Natural killer cell (primary cell): ENCODE measurements at regions not wholly inside any gene's neighbourhood (a gene's known extent, or its start where the extent isn't known, plus 50 kb on each side); places are given as distances from the start of the nearest gene placed in this dataset.

ENCODE experiments used
- ATAC-seq, 3 donors: fragments of 150-1000 bp in 2 of 3; fragments of 200-7000 bp in 1 of 3; cut with Tn5 transposase; 1 replicate in 1 of 3; 2 replicates in 2 of 3; pipeline ENCODE4 v1.10.0; 2021; ENCODE audit warnings: mild to moderate bottlenecking in 2 of 3, moderate library complexity in 2 of 3
- DNase-seq, 2 donors: peaks; one replicate each; pipeline versions ENCODE4 v3.0.0 to v3.0.0-alpha.2; 2013 to 2021; ENCODE audit warnings: mixed read lengths in 1 of 2
- H3K27ac ChIP-seq: one replicate; pipeline ENCODE4 v1.5.1; 2013; ENCODE audit warnings: mild to moderate bottlenecking, low read length
- H3K27me3 ChIP-seq: one replicate; pipeline ENCODE4 v1.6.1; 2013; ENCODE audit warnings: low read length; ENCODE audit not compliant: control insufficient read depth, insufficient read depth
- H3K36me3 ChIP-seq: one replicate; pipeline ENCODE4 v1.6.1; 2013; ENCODE audit warnings: low read length; ENCODE audit not compliant: control insufficient read depth, insufficient read depth
- H3K4me1 ChIP-seq: one replicate; pipeline ENCODE4 v1.6.1; 2013; ENCODE audit warnings: low read length; ENCODE audit not compliant: control insufficient read depth, insufficient read depth
- H3K4me3 ChIP-seq: one replicate; pipeline ENCODE4 v1.5.1; 2013; ENCODE audit warnings: low read length
- H3K9me3 ChIP-seq: one replicate; pipeline ENCODE4 v1.6.1; 2013; ENCODE audit warnings: low read length; ENCODE audit not compliant: control insufficient read depth, insufficient read depth
- H3K27ac Mint-ChIP-seq, 2 donors: one replicate each; pipeline ENCODE4 v1.8.0; 2022; ENCODE audit warnings: mild to moderate bottlenecking in 2 of 2, mixed read lengths in 2 of 2, moderate library complexity in 1 of 2
- H3K27me3 Mint-ChIP-seq, 2 donors: one replicate each; pipeline ENCODE4 v1.8.0; 2022; ENCODE audit warnings: low read depth in 2 of 2, mixed read lengths in 2 of 2
- H3K36me3 Mint-ChIP-seq: one replicate; pipeline ENCODE4 v1.8.0; 2022; ENCODE audit warnings: mixed read lengths
- H3K4me1 Mint-ChIP-seq, 2 donors: one replicate each; pipeline ENCODE4 v1.8.0; 2022; ENCODE audit warnings: mixed read lengths in 2 of 2
- H3K4me3 Mint-ChIP-seq: one replicate; pipeline ENCODE4 v1.8.0; 2022; ENCODE audit warnings: mild to moderate bottlenecking, moderate library complexity, mixed read lengths
- H3K9me3 Mint-ChIP-seq, 2 donors: one replicate each; pipeline ENCODE4 v1.8.0; 2022; ENCODE audit warnings: mixed read lengths in 2 of 2
- CTCF ChIP-seq: fragments of 200-600 bp; IDR thresholded peaks from one replicate; pipeline ENCODE4 v1.8.0; 2022; ENCODE audit warnings: antibody characterized with exemption
- WGBS: methylation state at CpG from one replicate; pipeline ENCODE4 v1.1.7; 2013; ENCODE audit warnings: missing lambda C conversion rate; ENCODE audit not compliant: insufficient coverage; 5-methylcytosine and 5-hydroxymethylcytosine counted together
- intact Hi-C: fragments of 100-400 bp; cut with micrococcal nuclease; formaldehyde crosslinking; loops from one replicate; pipeline ENCODE4 v1.14.2; 2022

- H3K27ac Mint-ChIP-seq: no peak overlapping the region
- no peak overlapping the region for H3K27ac ChIP-seq
- no peaks in the 10 kb centered on the region for H3K27me3 Mint-ChIP-seq
- ATAC-seq: no peak
- no peak overlapping the region for H3K4me3 ChIP-seq
- no peaks in the 10 kb centered on the region for H3K9me3 Mint-ChIP-seq
- intact Hi-C loops: no loop called here
- TF ChIP-seq CTCF: no peak
- H3K4me1 Mint-ChIP-seq: no peaks in the 10 kb centered on the region
- H3K9me3 ChIP-seq: no peaks in the 10 kb centered on the region
- no peak for DNase-seq
- no peaks in the 10 kb centered on the region for H3K27me3 ChIP-seq
- WGBS: 100% methylated on average over 1 of the region's 1 CpG
- H3K36me3 ChIP-seq: no peaks in the 10 kb centered on the region
- no peaks in the 10 kb centered on the region for H3K36me3 Mint-ChIP-seq
- H3K4me1 ChIP-seq: no peaks in the 10 kb centered on the region
- H3K4me3 Mint-ChIP-seq: no peak overlapping the region
Observed at GRCh38 chrX:13511241-13511943, 58.0 kb upstream of the EGFL6 start.

GRCh38 chrX:13507893-13508292 is 61.5 kb upstream of the EGFL6 start:
- Histone ChIP-seq H3K27ac (no peak overlapping the region), H3K9me3 (no peaks in the 10 kb centered on the region), H3K27me3 (no peaks in the 10 kb centered on the region), H3K36me3 (no peaks in the 10 kb centered on the region), H3K4me1 (no peaks in the 10 kb centered on the region), H3K4me3 (no peak overlapping the region)
- peaks cover 0 to 16% of the 10 kb centered on the region in 2 donors for H3K27me3 Mint-ChIP-seq
- no peak for TF ChIP-seq CTCF
- ATAC-seq (no peak), DNase-seq (no peak)
- no peaks in the 10 kb centered on the region for H3K4me1 Mint-ChIP-seq
- H3K27ac Mint-ChIP-seq: no peak overlapping the region
- intact Hi-C loops: loop anchor here (2.0 kb wide), 1 partner anchor 151 kb away; no protein-coding TSS in a partner anchor
- WGBS: no CpG with 5 or more reads among the region's 2 CpGs
- no peak overlapping the region for H3K4me3 Mint-ChIP-seq
- no peaks in the 10 kb centered on the region for H3K9me3 Mint-ChIP-seq
- no peaks in the 10 kb centered on the region for H3K36me3 Mint-ChIP-seq

GRCh38 chrX:13506574-13506973 is 62.8 kb upstream of the EGFL6 start:
- WGBS: 15% methylated on average over 4 of the region's 5 CpGs
- Mint-ChIP-seq H3K27ac (no peak overlapping the region), H3K27me3 (peaks cover 0 to 23% of the 10 kb centered on the region in 2 donors), H3K9me3 (no peaks in the 10 kb centered on the region), H3K4me1 (no peaks in the 10 kb centered on the region), H3K36me3 (no peaks in the 10 kb centered on the region), H3K4me3 (no peak overlapping the region)
- Histone ChIP-seq H3K4me1 (no peaks in the 10 kb centered on the region), H3K27me3 (no peaks in the 10 kb centered on the region), H3K4me3 (no peak overlapping the region), H3K36me3 (no peaks in the 10 kb centered on the region), H3K27ac (no peak overlapping the region), H3K9me3 (no peaks in the 10 kb centered on the region)
- TF ChIP-seq CTCF: peak; percentile 70
- intact Hi-C loops: loop anchor here (1.0 to 2.0 kb wide), 2 partner anchors 152 to 526 kb away; no protein-coding TSS in a partner anchor
- ATAC-seq: no peak
- DNase-seq: peak; percentile 19 to 76

- H3K36me3 ChIP-seq: no peaks in the 10 kb centered on the region
- no peaks in the 10 kb centered on the region for H3K27me3 ChIP-seq
- DNase-seq: no peak
- H3K4me3 ChIP-seq: no peak overlapping the region
- WGBS: 64% methylated on average over 2 of the region's 2 CpGs
- no peaks in the 10 kb centered on the region for H3K4me1 ChIP-seq
- ATAC-seq: no peak
- Mint-ChIP-seq H3K4me1 (no peaks in the 10 kb centered on the region), H3K9me3 (no peaks in the 10 kb centered on the region), H3K27me3 (peaks cover 5 to 38% of the 10 kb centered on the region in 2 donors), H3K27ac (no peak overlapping the region), H3K4me3 (no peak overlapping the region), H3K36me3 (no peaks in the 10 kb centered on the region)
- H3K27ac ChIP-seq: no peak overlapping the region
- TF ChIP-seq CTCF: no peak
- intact Hi-C loops: no loop called here
- no peaks in the 10 kb centered on the region for H3K9me3 ChIP-seq
Observed at GRCh38 chrX:13502590-13502989, 66.8 kb upstream of the EGFL6 start.
